AG09319 (cell line): ENCODE measurements at regions not wholly inside any gene's neighbourhood (a gene's known extent, or its start where the extent isn't known, plus 50 kb on each side); places are given as distances from the start of the nearest gene placed in this dataset.

Experiments used
- DNase-seq: peaks from one replicate; pipeline ENCODE4 v3.0.0-alpha.2; 2010; ENCODE audit warnings: low read depth; ENCODE audit errors: extremely low read depth
- TF ChIP-seq, protein P1 (sequence below): IDR thresholded peaks from 2 replicates; pipeline ENCODE4 v1.5.1; 2011; ENCODE audit warnings: low read depth, mild to moderate bottlenecking, inconsistent platforms, low read length, moderate library complexity

DNA sequence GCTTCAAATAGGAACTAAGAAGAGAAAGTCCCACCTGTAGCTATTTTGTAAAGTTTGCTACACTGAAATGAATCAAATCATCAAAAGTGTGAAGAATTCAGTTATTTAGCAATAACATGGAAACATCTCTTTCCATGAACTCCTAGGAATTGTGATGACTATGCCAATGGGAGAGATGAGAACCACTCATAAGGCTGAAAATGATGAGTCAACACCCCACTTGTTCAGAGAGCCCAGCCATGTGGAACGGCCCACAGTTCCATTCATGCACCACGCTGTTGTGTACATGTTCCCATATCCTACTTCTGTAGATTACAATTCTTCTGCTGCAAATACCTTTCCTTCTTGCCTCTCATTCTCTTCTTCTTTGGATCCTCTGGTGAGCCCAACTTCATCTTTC is 645.5 kb upstream of the ID2 start:
- DNase-seq, result no peak
- TF ChIP-seq, protein P1, sequence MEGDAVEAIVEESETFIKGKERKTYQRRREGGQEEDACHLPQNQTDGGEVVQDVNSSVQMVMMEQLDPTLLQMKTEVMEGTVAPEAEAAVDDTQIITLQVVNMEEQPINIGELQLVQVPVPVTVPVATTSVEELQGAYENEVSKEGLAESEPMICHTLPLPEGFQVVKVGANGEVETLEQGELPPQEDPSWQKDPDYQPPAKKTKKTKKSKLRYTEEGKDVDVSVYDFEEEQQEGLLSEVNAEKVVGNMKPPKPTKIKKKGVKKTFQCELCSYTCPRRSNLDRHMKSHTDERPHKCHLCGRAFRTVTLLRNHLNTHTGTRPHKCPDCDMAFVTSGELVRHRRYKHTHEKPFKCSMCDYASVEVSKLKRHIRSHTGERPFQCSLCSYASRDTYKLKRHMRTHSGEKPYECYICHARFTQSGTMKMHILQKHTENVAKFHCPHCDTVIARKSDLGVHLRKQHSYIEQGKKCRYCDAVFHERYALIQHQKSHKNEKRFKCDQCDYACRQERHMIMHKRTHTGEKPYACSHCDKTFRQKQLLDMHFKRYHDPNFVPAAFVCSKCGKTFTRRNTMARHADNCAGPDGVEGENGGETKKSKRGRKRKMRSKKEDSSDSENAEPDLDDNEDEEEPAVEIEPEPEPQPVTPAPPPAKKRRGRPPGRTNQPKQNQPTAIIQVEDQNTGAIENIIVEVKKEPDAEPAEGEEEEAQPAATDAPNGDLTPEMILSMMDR, result no peak

DNA sequence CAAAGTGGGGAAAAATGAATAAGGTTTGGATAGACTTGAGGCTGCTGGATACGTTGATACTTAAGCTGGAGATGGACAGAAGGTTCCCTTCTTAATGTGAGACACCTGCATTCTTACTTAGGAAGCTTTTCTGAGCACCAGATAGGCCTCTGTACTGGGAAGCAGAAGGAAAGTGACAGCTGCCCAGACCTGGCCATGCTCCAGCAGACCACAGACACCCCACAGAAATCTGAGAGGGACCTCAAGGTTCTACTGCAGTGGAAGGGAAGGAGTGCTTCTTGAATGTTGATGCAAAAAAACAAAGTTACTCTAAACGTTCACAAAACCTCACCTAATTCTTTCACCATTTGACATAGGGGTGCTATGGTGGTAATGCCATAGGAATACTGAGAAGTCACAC is 642.1 kb upstream of the ID2 start:
- TF ChIP-seq, protein P1, result no peak
- DNase-seq, result no peak

DNA sequence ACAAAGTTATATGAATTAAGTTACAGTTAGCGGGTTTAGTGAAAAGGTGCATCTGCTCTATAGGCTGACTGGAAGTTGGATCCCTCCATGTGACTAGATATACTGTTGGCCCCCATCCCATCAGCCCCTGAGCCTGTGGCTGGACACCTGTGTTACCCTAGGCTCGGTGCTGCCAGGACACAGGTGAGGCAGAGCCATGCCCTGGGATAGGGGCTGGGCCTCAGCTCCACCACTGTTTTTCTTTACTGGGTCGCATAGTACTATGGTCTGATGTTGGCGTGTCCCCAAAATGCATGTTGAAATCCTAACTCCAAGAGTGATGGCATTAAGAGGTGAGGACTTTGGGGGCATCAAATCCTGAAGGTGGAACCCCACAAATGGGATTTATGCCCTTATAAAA is 638.6 kb upstream of the ID2 start:
- TF ChIP-seq, protein P1, result no peak
- no peak for DNase-seq

DNA sequence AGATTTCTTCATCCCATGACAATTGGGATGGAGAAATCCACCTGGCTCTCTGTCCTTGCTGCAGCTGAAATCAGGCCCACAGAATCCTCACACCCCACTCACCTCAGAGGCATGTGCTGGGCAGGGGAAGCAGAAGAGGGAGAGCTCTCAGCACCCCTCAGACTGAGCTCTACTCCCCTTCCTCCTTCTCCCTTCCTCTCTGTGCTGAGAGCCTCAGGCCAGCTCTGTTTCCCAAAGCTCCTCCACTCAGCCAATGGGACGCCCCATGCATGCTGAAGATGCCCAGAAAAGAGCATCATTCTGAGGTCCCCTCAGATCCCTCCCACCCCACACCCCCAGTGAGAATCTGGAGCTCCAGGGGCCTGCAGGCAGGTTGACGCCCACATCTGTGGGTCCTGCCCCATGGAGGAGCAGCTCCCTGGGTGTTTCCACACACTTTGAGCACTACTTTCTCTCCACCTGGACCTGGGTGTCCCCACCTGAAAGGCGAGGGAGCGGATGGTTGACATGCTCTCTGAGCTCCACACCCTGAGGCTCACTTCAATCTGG is 637.7 kb upstream of the ID2 start:
- no peak for DNase-seq
- TF ChIP-seq, protein P1, result no peak

DNA sequence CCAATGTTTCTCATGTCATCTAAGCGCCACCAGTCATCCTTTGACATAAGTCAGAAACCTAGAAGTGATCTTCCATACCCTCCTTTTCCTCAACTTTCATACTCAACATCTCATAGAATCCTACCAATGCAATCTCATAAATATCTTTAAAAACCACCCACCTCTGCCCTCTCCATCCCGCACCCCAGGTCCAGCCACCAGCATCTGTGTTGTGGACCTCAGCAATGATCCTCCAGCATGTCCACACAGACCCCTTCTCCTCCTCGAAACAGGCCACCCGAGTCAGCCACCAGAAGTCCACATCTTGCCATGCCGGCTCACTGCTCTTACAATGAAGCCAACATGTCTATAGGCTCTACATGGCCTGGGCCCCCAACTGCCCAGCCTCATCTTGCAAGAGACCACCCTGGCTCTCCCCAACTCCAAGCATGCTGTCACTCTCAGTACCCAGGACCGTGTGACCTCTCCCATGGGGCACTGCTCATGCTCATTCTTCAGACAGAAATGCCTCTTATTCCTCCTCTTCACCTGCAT is 636.7 kb upstream of the ID2 start:
- no peak for DNase-seq
- TF ChIP-seq, protein P1, result no peak

DNA sequence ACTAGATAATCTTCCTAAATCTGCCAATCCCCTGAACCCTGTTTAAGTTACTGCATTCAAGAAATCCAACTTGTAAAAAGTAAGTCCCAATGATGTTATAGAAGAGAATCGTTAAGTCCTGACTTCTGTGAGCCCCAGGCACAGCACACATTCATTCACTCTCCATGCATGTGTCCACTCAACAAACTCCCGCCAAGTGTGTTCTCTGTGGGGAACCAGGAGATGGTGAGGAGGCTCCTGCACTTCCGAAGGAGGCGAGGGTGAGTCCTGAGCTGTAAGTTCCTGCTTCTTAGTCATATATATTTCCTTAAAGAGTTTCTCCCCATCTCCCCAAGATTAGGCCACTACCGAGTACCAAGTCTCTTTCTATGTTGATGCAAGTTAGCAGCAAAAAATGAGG is 635.0 kb upstream of the ID2 start:
- TF ChIP-seq, protein P1, result no peak
- DNase-seq, result no peak

DNA sequence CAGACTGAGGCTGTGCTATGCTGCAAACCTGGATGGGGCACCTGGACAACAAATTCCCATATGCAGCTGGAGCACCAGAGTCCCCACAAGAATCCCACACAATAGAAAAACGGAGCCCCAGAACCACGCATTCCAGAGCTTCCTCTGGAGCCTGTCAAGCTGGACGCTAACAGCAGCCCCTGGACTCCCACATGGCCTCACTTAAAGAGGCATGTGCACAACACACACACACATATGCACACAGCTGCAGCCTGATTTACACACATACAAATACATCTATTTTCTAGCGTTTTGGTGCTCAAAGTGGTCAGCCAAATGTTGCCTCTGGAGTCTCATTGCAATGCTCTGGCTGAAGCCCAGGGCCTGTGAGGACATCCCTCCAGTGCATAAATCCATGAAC is 632.7 kb upstream of the ID2 start:
- DNase-seq, result no peak
- TF ChIP-seq, protein P1, result no peak
